Effector memory CD4-positive, alpha-beta T cell (primary cell): ENCODE measurements at regions not wholly inside any gene's neighbourhood (a gene's known extent, or its start where the extent isn't known, plus 50 kb on each side); places are given as distances from the start of the nearest gene placed in this dataset.

Experiments used
- DNase-seq, 3 donors: peaks; one replicate each; pipeline ENCODE4 v3.0.0-alpha.2; 2020
- H3K27ac ChIP-seq: 2 replicates; pipeline ENCODE4 v1.7.0; 2013; ENCODE audit warnings: mild to moderate bottlenecking, low read length, moderate library complexity; ENCODE audit not compliant: insufficient read depth, poor library complexity, severe bottlenecking
- H3K27me3 ChIP-seq: replicated peaks from 2 replicates; pipeline ENCODE4 v1.7.0; 2013; ENCODE audit warnings: mild to moderate bottlenecking, low read length; ENCODE audit not compliant: insufficient read depth, control insufficient read depth, poor library complexity, severe bottlenecking
- H3K36me3 ChIP-seq: 2 replicates; pipeline ENCODE4 v1.7.0; 2013; ENCODE audit warnings: mild to moderate bottlenecking, low read length, moderate library complexity; ENCODE audit not compliant: control insufficient read depth, insufficient read depth
- H3K4me1 ChIP-seq: 2 replicates; pipeline ENCODE4 v1.7.0; 2013; ENCODE audit warnings: low read length, mild to moderate bottlenecking; ENCODE audit not compliant: control insufficient read depth, insufficient read depth, poor library complexity, severe bottlenecking
- H3K4me3 ChIP-seq: 2 replicates; pipeline ENCODE4 v1.7.0; 2013; ENCODE audit warnings: low read length, low read depth, mild to moderate bottlenecking; ENCODE audit not compliant: insufficient read depth, poor library complexity, severe bottlenecking
- H3K9me3 ChIP-seq: 2 replicates; pipeline ENCODE4 v1.7.0; 2013; ENCODE audit warnings: mild to moderate bottlenecking, low read length, moderate library complexity; ENCODE audit not compliant: control insufficient read depth

DNA sequence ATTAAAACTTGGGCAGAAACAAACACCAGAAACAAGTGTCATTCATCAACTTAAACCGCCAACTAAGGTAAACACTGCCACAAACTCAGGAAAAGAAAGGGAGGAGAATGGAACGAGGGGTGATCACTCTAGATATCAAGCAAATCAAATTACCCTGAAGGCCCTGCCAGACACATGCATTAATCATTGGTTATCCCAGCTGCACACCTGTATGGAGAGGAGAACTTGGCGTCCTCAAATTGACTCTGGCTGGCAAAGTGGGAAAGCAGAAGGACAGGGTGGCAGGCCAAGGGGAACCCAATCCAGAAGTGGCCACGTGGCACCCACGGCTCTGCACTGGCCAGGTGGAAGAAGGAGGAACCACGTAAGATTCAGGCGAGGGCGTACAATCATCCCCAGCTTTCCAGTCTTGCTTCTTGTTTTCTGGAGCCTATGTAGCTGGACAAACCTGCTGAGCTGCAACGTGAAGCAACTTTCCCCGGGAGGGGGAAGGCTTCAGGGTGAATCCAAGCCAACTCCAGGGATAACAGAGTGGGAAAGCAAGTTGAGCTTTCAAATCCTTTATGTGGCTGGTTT lies 156.2 kb upstream of the JARID2 start:
- Histone ChIP-seq H3K36me3 (no peaks in the 10 kb centered on the region), H3K4me1 (no peaks in the 10 kb centered on the region), H3K27ac (no peak overlapping the region), H3K9me3 (no peaks in the 10 kb centered on the region), H3K27me3 (no peaks in the 10 kb centered on the region), H3K4me3 (no peak overlapping the region)
- DNase-seq, result no peak

DNA sequence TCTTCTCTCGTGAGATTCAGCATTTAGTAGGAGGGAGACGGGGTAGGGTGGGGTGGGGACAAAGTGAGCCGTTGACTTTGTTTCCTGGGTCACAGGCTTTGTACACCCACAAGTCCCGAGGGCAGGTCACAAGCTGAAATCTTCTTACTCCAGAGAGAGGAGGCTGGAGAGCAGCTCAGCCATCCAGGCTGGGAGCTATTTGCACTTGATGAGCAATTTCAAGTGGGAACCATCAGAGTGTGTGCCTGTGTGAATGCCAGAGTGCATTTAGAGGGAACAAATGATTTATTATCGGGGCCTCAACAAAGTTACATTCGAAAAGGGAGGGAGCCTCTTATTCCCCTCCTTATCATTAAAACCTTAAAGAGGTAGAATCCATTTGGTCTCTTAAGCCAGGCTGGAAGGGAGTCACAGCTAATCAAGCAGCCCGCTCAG lies 155.7 kb upstream of the JARID2 start:
- no peaks in the 10 kb centered on the region for H3K36me3 ChIP-seq
- no peaks in the 10 kb centered on the region for H3K27me3 ChIP-seq
- no peaks in the 10 kb centered on the region for H3K4me1 ChIP-seq
- H3K4me3 ChIP-seq, result no peak overlapping the region
- H3K9me3 ChIP-seq, result no peaks in the 10 kb centered on the region
- DNase-seq, result no peak
- no peak overlapping the region for H3K27ac ChIP-seq

DNA sequence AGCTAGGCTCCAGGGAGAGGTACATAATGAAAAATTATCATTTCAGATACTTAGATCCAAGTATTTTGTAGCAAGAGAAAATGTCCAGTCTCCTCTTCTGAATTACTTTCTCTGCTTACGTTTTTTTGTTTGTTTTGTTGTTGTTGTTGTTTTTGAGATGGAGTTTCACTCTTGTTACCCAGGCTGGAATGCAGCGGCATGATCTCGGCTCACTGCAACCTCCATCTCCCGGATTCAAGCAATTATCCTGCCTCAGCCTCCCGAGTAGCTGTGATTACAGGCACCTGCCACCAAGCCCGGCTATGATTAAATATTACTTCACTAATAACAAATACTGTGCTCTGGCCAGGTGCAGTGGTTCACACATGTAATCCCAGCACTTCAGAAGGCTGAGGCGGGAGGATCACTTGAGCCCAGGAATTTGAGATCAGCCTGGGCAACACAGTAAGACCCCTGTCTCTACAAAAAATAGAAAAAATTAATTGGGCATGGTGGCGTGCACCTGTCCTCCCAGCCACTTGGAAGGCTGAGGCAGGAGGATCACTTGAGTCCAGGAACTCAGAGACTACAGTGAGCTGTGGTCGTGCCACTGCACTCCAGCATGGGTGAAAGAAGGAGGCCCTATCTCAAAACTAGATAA lies 155.0 kb upstream of the JARID2 start:
- Histone ChIP-seq H3K27ac (no peak overlapping the region), H3K36me3 (no peaks in the 10 kb centered on the region), H3K9me3 (no peaks in the 10 kb centered on the region), H3K4me3 (no peak overlapping the region), H3K4me1 (no peaks in the 10 kb centered on the region), H3K27me3 (no peaks in the 10 kb centered on the region)
- DNase-seq, result no peak

DNA sequence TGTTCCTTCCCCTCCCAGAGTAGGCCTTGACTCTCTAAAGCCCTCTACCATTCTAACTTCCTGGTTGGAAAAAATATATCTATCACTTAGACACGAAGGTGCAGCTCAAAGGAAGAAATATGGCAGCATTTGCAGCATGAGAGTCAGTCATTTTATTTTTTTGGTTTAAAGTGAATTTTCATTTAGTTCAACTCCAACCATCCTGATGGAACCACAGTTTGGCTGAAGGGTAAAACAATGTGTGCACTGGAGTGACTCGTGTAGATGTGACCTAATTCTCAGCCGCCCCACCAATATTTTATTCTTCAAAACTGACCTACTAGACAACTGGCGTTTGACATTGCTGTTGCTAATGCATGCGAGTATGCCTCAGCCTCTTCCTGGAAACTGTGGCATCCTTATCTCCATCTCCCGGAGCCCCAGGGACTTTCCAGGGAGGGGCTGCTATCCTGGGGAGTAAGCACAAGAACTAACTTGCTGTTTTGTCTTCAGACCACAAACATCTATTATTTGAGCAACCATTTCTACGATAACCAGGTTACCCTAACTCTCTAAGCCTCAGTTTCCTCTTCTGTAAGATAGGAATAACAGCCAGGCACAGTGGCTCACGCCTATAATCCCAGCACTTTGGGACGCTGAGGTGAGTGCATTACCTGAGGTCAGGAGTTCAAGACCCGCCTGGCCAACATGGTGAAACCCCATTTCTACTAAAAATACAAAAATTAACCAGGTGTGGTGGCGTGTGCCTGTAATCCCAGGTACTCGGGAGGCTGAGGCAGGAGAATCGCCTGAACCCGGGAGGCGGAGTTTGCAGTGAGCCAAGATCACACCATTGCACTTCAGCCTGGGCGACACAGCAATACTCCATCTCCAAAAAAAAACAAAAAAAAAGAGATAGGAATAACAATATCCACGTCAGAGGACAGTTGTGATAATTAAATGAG lies 148.7 kb upstream of the JARID2 start:
- Histone ChIP-seq H3K4me3 (no peak overlapping the region), H3K27ac (no peak overlapping the region), H3K9me3 (no peaks in the 10 kb centered on the region), H3K27me3 (no peaks in the 10 kb centered on the region), H3K4me1 (no peaks in the 10 kb centered on the region), H3K36me3 (no peaks in the 10 kb centered on the region)
- DNase-seq, result no peak

DNA sequence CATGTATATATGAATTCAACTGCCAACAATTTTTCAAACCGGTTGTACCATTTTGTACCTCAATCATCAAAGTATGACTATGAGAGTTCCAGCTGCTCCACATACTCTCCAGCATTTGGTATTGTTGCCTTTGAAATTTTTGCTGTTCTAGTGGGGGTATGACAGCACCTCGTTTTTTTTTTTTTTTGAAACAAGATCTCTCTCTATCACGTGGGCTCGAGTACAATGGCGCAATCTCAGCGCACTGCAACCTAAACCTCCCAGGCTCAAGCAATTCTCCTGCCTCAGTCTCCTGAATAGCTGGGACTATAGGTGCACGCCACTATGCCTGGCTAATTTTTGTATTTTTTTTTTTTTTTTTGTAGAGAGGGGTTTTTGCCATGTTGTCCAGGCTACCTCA lies 144.7 kb upstream of the JARID2 start:
- no peak overlapping the region for H3K4me3 ChIP-seq
- no peaks in the 10 kb centered on the region for H3K4me1 ChIP-seq
- H3K27ac ChIP-seq, result no peak overlapping the region
- H3K9me3 ChIP-seq, result no peaks in the 10 kb centered on the region
- H3K36me3 ChIP-seq, result no peaks in the 10 kb centered on the region
- H3K27me3 ChIP-seq, result no peaks in the 10 kb centered on the region
- DNase-seq, result no peak

DNA sequence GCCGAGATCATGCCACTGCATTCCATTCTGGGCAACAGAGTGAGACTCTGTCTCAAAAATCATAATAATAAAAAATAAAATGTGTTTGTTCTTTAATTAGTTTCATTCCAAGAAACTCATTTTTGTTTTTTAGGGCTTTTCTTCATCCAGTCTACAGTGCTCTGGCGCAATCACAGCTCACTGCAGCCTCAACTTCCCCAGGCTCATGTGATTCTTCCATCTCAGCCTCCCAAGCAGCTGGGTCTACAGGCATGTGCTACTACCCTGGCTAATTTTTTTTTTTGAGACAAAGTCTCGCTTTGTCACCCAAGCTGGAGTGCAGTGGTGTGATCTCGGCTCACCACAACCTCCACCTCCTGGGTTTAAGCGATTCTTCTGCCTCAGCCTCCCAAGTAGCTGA lies 143.6 kb upstream of the JARID2 start:
- Histone ChIP-seq H3K27me3 (no peaks in the 10 kb centered on the region), H3K36me3 (no peaks in the 10 kb centered on the region), H3K27ac (no peak overlapping the region), H3K4me1 (no peaks in the 10 kb centered on the region), H3K4me3 (no peak overlapping the region), H3K9me3 (no peaks in the 10 kb centered on the region)
- DNase-seq, result no peak

DNA sequence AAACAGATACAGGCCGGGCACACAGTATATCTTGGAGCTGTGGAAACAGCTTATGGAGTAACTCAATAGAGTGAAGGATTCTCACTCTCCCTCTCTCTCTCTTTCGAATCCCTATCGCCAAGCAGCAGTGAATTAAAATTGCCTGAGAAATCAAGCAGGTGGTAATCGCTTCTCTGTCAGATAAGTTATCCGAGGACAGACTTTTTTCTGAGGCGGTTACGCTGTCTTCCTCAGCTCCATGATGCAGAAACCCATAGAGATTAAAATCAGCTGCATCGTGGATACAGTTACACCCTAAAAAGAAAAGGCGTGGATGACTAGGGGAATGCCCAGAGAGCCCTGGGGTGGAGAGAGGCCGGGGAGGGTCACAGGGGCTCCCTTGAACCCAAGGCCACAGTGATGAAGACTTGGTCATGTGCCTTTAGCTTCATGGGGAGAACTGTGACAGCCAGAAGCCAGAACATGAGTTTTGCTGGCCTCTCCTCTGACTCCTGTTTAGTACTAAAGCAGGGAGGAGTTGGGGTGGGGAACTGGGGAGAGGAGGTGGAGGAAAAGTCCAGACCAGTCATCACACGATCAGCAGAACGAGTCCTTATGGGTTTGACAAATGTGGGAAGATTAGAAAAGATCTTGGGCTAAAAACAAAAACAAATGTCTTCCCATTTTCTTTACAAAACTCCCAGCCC lies 138.8 kb upstream of the JARID2 start:
- Histone ChIP-seq H3K4me1 (no peaks in the 10 kb centered on the region), H3K4me3 (no peak overlapping the region), H3K27ac (no peak overlapping the region), H3K9me3 (no peaks in the 10 kb centered on the region), H3K36me3 (no peaks in the 10 kb centered on the region), H3K27me3 (no peaks in the 10 kb centered on the region)
- no peak for DNase-seq

DNA sequence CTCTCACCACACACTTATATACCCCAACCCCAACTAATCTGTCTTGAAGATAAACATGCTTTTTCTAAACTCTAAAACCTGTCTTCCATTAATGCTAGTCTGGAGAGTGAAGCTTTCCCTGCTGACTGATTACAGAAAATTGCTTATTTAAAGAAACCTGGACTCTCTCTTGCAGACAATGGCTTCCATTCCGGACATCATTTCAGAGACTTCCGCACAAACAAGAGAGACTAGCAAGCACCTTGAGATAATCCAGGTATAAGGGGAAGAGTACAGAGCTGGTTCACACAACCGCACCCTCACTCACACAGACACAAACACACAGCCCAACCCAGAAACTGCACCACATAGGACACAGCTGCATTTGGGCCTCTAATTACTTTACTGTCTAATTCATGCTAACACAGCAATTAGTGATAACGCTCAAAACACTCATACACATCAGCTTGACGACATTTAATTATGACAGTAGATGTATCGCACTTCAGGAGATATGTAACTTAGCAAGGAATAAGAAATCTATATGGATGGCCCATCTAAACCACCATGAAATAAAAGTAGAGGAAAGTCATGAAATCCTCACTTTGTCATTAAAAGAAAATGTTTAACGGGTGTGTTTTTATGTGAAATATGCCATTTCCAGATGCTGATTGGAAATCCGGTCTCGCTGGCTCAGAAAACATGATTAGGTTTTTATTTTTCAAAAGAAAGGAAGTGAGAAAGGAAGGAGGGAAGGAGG lies 138.1 kb upstream of the JARID2 start:
- H3K27me3 ChIP-seq, result no peaks in the 10 kb centered on the region
- no peak overlapping the region for H3K4me3 ChIP-seq
- no peak overlapping the region for H3K27ac ChIP-seq
- no peaks in the 10 kb centered on the region for H3K4me1 ChIP-seq
- H3K36me3 ChIP-seq, result no peaks in the 10 kb centered on the region
- DNase-seq, result no peak
- H3K9me3 ChIP-seq, result no peaks in the 10 kb centered on the region

DNA sequence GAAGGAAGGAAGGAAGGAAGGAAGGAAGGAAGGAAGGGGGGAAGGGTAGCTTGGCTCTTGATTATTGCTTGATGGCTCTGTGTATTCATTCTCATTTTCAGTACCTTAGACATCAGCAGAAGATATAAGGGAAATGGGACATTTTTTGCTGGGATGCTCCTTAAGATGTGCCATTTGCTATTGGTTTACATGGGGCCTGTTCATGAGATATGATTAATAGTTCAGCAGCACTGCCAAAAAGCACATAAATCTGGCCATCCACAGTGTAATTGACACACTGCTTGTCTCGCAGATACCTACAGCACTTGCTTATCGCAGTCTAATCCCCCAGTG lies 137.5 kb upstream of the JARID2 start:
- no peak for DNase-seq
- Histone ChIP-seq H3K27ac (no peak overlapping the region), H3K27me3 (no peaks in the 10 kb centered on the region), H3K4me3 (no peak overlapping the region), H3K9me3 (no peaks in the 10 kb centered on the region), H3K36me3 (no peaks in the 10 kb centered on the region), H3K4me1 (no peaks in the 10 kb centered on the region)
